CD14-positive monocyte (primary cell): ENCODE measurements at regions not wholly inside any gene's neighbourhood (a gene's known extent, or its start where the extent isn't known, plus 50 kb on each side); places are given as distances from the start of the nearest gene placed in this dataset.

Experiments
- DNase-seq, 3 donors: peaks; one replicate each; pipeline ENCODE4 v3.0.0-alpha.2; 2011 to 2022
- H2AFZ ChIP-seq: 2 replicates; pipeline ENCODE4 v1.6.0; 2012; ENCODE audit warnings: mild to moderate bottlenecking, low read depth, low read length, inconsistent platforms; ENCODE audit not compliant: insufficient read depth, poor library complexity, severe bottlenecking
- H3K27ac ChIP-seq, 2 donors: 1 replicate in 1 of 2; 2 replicates in 1 of 2; pipeline ENCODE4 v1.5.1; 2012 to 2013; ENCODE audit warnings: low read length in 2 of 2, control low read depth in 1 of 2, inconsistent platforms in 1 of 2, low read depth in 1 of 2, mild to moderate bottlenecking in 1 of 2
- H3K27me3 ChIP-seq, 2 donors: one replicate each; pipeline versions ENCODE4 v1.6.0 to v1.6.1; 2011 to 2013; ENCODE audit warnings: low read length in 2 of 2; ENCODE audit not compliant: control insufficient read depth in 2 of 2, insufficient read depth in 2 of 2
- H3K36me3 ChIP-seq, 2 donors: replicated peaks in 1 of 2; 1 replicate in 1 of 2; 2 replicates in 1 of 2; pipeline versions ENCODE4 v1.5.1 to v1.6.1; 2012 to 2013; ENCODE audit warnings: low read length in 2 of 2, control low read depth in 1 of 2, inconsistent platforms in 1 of 2, mild to moderate bottlenecking in 1 of 2; ENCODE audit not compliant: insufficient read depth in 2 of 2, control insufficient read depth in 1 of 2
- H3K4me1 ChIP-seq, 2 donors: 1 replicate in 1 of 2; 2 replicates in 1 of 2; pipeline versions ENCODE4 v1.5.1 to v1.6.1; 2012 to 2013; ENCODE audit warnings: low read length in 2 of 2, control low read depth in 1 of 2, inconsistent platforms in 1 of 2, mild to moderate bottlenecking in 1 of 2, moderate library complexity in 1 of 2; ENCODE audit not compliant: insufficient read depth in 2 of 2, control insufficient read depth in 1 of 2
- H3K4me2 ChIP-seq: replicated peaks from 2 replicates; pipeline ENCODE3; 2012; ENCODE audit warnings: low read length, moderate library complexity, mild to moderate bottlenecking; ENCODE audit not compliant: poor library complexity, severe bottlenecking; ENCODE audit errors: extremely low read depth
- H3K4me3 ChIP-seq, 3 experiments: fragments of 200-600 bp in 1 of 3; sonication (generic) in 1 of 3; replicated peaks in 1 of 3; 1 replicate in 2 of 3; 2 replicates in 1 of 3; pipeline ENCODE4 v1.5.1; 2011 to 2013; ENCODE audit warnings: low read length in 3 of 3, mild to moderate bottlenecking in 3 of 3, control low read depth in 2 of 3, low read depth in 2 of 3, inconsistent platforms in 1 of 3, moderate library complexity in 1 of 3
- H3K79me2 ChIP-seq: 2 replicates; pipeline ENCODE4 v1.6.0; 2012; ENCODE audit warnings: mild to moderate bottlenecking, control low read depth, inconsistent platforms, low read length, moderate library complexity; ENCODE audit not compliant: insufficient read depth
- H3K9ac ChIP-seq: 2 replicates; pipeline ENCODE4 v1.6.0; 2017; ENCODE audit warnings: low read length, mild to moderate bottlenecking; ENCODE audit not compliant: insufficient read depth, poor library complexity, severe bottlenecking
- H3K9me3 ChIP-seq, 2 donors: replicated peaks in 1 of 2; 1 replicate in 1 of 2; 2 replicates in 1 of 2; pipeline versions ENCODE4 v1.5.1 to v1.6.1; 2012 to 2013; ENCODE audit warnings: low read length in 2 of 2, control low read depth in 1 of 2; ENCODE audit not compliant: control insufficient read depth in 1 of 2, insufficient read depth in 1 of 2
- H4K20me1 ChIP-seq: 2 replicates; pipeline ENCODE4 v1.6.0; 2012; ENCODE audit warnings: mild to moderate bottlenecking, low read length, control low read depth, moderate library complexity; ENCODE audit not compliant: insufficient read depth
- H3K27ac Mint-ChIP-seq, 7 donors: one replicate each; pipeline ENCODE4 v1.8.0; 2020; ENCODE audit warnings: mild to moderate bottlenecking in 7 of 7, mixed read lengths in 7 of 7, moderate library complexity in 6 of 7, inconsistent platforms in 2 of 7
- H3K27me3 Mint-ChIP-seq, 3 donors: one replicate each; pipeline ENCODE4 v1.8.0; 2021 to 2022; ENCODE audit warnings: low read depth in 3 of 3, mild to moderate bottlenecking in 3 of 3, mixed read lengths in 3 of 3, moderate library complexity in 3 of 3, inconsistent platforms in 1 of 3
- H3K36me3 Mint-ChIP-seq, 2 donors: one replicate each; pipeline ENCODE4 v1.8.0; 2020; ENCODE audit warnings: mixed read lengths in 2 of 2, inconsistent platforms in 1 of 2, mild to moderate bottlenecking in 1 of 2
- H3K4me1 Mint-ChIP-seq: one replicate; pipeline ENCODE4 v1.8.0; 2020; ENCODE audit warnings: mild to moderate bottlenecking, mixed read lengths
- H3K4me3 Mint-ChIP-seq, 2 donors: one replicate each; pipeline ENCODE4 v1.8.0; 2020; ENCODE audit warnings: mild to moderate bottlenecking in 2 of 2, mixed read lengths in 2 of 2, moderate library complexity in 1 of 2
- H3K9me3 Mint-ChIP-seq, 7 donors: one replicate each; pipeline ENCODE4 v1.8.0; 2020 to 2022; ENCODE audit warnings: mixed read lengths in 7 of 7, mild to moderate bottlenecking in 6 of 7, moderate library complexity in 6 of 7, inconsistent platforms in 2 of 7
- WGBS: methylation state at CpG from one replicate; pipeline ENCODE4 v1.1.5; 2013; ENCODE audit warnings: missing lambda C conversion rate; ENCODE audit not compliant: insufficient coverage; 5-methylcytosine and 5-hydroxymethylcytosine counted together
- intact Hi-C, 2 donors: fragments of 100-400 bp; cut with micrococcal nuclease; formaldehyde crosslinking; loops; one replicate each; pipeline versions ENCODE4 v1.15.0 to v1.15.1; 2023
- TF ChIP-seq, protein P1 (sequence below): fragments of 200-600 bp; IDR thresholded peaks from one replicate; pipeline ENCODE4 v1.8.0; 2022; ENCODE audit warnings: antibody characterized with exemption, mild to moderate bottlenecking

GRCh38 chr15:98583771-98584430 lies 64.4 kb upstream of the IGF1R start:
- Histone ChIP-seq H3K79me2 (no peaks in the 10 kb centered on the region), H2AFZ (no peak overlapping the region), H3K9me3 (peaks cover 0 to 3% of the 10 kb centered on the region in 2 donors), H3K9ac (no peak overlapping the region), H3K27ac (no peak overlapping the region), H3K4me2 (no peak overlapping the region), H4K20me1 (no peaks in the 10 kb centered on the region), H3K4me3 (no peak overlapping the region), H3K27me3 (peaks cover 25 to 43% of the 10 kb centered on the region in 2 donors), H3K36me3 (no peaks in the 10 kb centered on the region), H3K4me1 (no peaks in the 10 kb centered on the region)
- DNase-seq = no peak
- WGBS = no CpG with 5 or more reads among the region's 5 CpGs
- no peaks in the 10 kb centered on the region for H3K4me1 Mint-ChIP-seq
- no peaks in the 10 kb centered on the region for H3K36me3 Mint-ChIP-seq
- no peak overlapping the region for H3K27ac Mint-ChIP-seq
- TF ChIP-seq, protein P1, sequence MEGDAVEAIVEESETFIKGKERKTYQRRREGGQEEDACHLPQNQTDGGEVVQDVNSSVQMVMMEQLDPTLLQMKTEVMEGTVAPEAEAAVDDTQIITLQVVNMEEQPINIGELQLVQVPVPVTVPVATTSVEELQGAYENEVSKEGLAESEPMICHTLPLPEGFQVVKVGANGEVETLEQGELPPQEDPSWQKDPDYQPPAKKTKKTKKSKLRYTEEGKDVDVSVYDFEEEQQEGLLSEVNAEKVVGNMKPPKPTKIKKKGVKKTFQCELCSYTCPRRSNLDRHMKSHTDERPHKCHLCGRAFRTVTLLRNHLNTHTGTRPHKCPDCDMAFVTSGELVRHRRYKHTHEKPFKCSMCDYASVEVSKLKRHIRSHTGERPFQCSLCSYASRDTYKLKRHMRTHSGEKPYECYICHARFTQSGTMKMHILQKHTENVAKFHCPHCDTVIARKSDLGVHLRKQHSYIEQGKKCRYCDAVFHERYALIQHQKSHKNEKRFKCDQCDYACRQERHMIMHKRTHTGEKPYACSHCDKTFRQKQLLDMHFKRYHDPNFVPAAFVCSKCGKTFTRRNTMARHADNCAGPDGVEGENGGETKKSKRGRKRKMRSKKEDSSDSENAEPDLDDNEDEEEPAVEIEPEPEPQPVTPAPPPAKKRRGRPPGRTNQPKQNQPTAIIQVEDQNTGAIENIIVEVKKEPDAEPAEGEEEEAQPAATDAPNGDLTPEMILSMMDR = no peak
- H3K9me3 Mint-ChIP-seq = peaks cover 0 to 9% (median 2%) of the 10 kb centered on the region in 7 donors
- peaks cover 43 to 58% (median 49%) of the 10 kb centered on the region in 3 donors for H3K27me3 Mint-ChIP-seq
- intact Hi-C loops = no loop called here
- H3K4me3 Mint-ChIP-seq = peak overlapping the region in 1 of 2 donors; percentile 22

GRCh38 chr15:98586066-98586465 lies 62.3 kb upstream of the IGF1R start:
- no peak overlapping the region for H3K4me2 ChIP-seq
- no peak overlapping the region for H3K27ac Mint-ChIP-seq
- no peak overlapping the region for H3K4me3 Mint-ChIP-seq
- H3K9ac ChIP-seq = no peak overlapping the region
- no peaks in the 10 kb centered on the region for H3K4me1 Mint-ChIP-seq
- TF ChIP-seq, protein P1 = no peak
- peaks cover 0 to 3% (median 0%) of the 10 kb centered on the region in 7 donors for H3K9me3 Mint-ChIP-seq
- 100% methylated on average over 1 of the region's 3 CpGs for WGBS
- H3K27me3 Mint-ChIP-seq = peaks cover 48 to 57% (median 51%) of the 10 kb centered on the region in 3 donors
- no peaks in the 10 kb centered on the region for H3K9me3 ChIP-seq
- H3K79me2 ChIP-seq = no peaks in the 10 kb centered on the region
- H3K27ac ChIP-seq = no peak overlapping the region
- H3K27me3 ChIP-seq = peaks cover 25 to 37% of the 10 kb centered on the region in 2 donors
- no peak for DNase-seq
- no peaks in the 10 kb centered on the region for H3K36me3 Mint-ChIP-seq
- H4K20me1 ChIP-seq = no peaks in the 10 kb centered on the region
- H3K36me3 ChIP-seq = no peaks in the 10 kb centered on the region
- no peaks in the 10 kb centered on the region for H3K4me1 ChIP-seq
- no peak overlapping the region for H2AFZ ChIP-seq
- intact Hi-C loops = no loop called here
- H3K4me3 ChIP-seq = no peak overlapping the region
